Panc1 (cell line): ENCODE measurements at regions not wholly inside any gene's neighbourhood (a gene's known extent, or its start where the extent isn't known, plus 50 kb on each side); places are given as distances from the start of the nearest gene placed in this dataset.

Experiments used
- ATAC-seq: fragments of 200-7000 bp; cut with Tn5 transposase; 2 replicates; pipeline ENCODE4 v1.9.1; 2020; ENCODE audit warnings: mild to moderate bottlenecking, moderate library complexity
- BruUV-seq: library from RNA; stranded (reverse); fragments of 400-500 nt; replicated peaks from 2 replicates; lab custom pipeline; 2021; lab: Mats Ljungman, UMichigan
- CTCF ChIA-PET: fragments of 300-600 bp; sonication (Branson Sonifier 250); formaldehyde crosslinking; loops from one replicate; lab custom pipeline; 2022; ENCODE audit warnings: antibody characterized with exemption; lab: Charles Lee
- POLR2A ChIA-PET: fragments of 300-600 bp; sonication (Branson Sonifier 250); formaldehyde crosslinking; loops from one replicate; lab custom pipeline; 2022; ENCODE audit warnings: antibody characterized with exemption; lab: Charles Lee
- DNase-seq: peaks from one replicate; pipeline ENCODE4 v3.0.0-alpha.2; 2010; ENCODE audit warnings: low read depth, low spot score
- H3K27ac ChIP-seq: 2 replicates; pipeline ENCODE4 v1.5.1; 2011; ENCODE audit warnings: mild to moderate bottlenecking, low read length, inconsistent platforms
- H3K27me3 ChIP-seq: fragments of 200-500 bp; sonication (Bioruptor generic); 2 replicates; pipeline ENCODE4 v1.6.0; 2014; ENCODE audit warnings: low read length, inconsistent platforms; ENCODE audit not compliant: control insufficient read depth, insufficient read depth
- H3K36me3 ChIP-seq: fragments of 200-500 bp; sonication (Bioruptor generic); 2 replicates; pipeline ENCODE4 v1.5.1; 2014; ENCODE audit warnings: inconsistent platforms, mild to moderate bottlenecking, low read length, moderate library complexity; ENCODE audit not compliant: control insufficient read depth, insufficient read depth
- H3K4me1 ChIP-seq: 2 replicates; pipeline ENCODE4 v1.5.1; 2011; ENCODE audit warnings: inconsistent platforms, mild to moderate bottlenecking, low read length, moderate library complexity; ENCODE audit not compliant: control insufficient read depth, insufficient read depth
- H3K4me3 ChIP-seq, 2 experiments: 2 replicates each; pipeline ENCODE4 v1.5.1; 2011 to 2012; ENCODE audit warnings: low read depth in 2 of 2, low read length in 2 of 2, mild to moderate bottlenecking in 2 of 2, inconsistent platforms in 1 of 2, moderate library complexity in 1 of 2
- H3K9me3 ChIP-seq: fragments of 200-500 bp; sonication (Bioruptor generic); 2 replicates; pipeline ENCODE4 v1.5.1; 2014; ENCODE audit warnings: low read depth, mild to moderate bottlenecking, inconsistent platforms, low read length, moderate library complexity; ENCODE audit not compliant: control insufficient read depth, insufficient read depth
- CTCF ChIP-seq: fragments of 450-650 bp; IDR thresholded peaks from 2 replicates; pipeline ENCODE4 v1.5.1; 2017; ENCODE audit warnings: mild to moderate bottlenecking
- POLR2AphosphoS5 ChIP-seq: IDR thresholded peaks from 2 replicates; pipeline ENCODE4 v1.6.1; 2012; ENCODE audit warnings: mild to moderate bottlenecking, low read depth, low read length, moderate library complexity
- REST ChIP-seq, 2 experiments: IDR thresholded peaks; 2 replicates each; pipeline ENCODE4 v1.6.1; 2011 to 2012; ENCODE audit warnings: low read depth in 2 of 2, control low read depth in 1 of 2, low read length in 1 of 2, mild to moderate bottlenecking in 1 of 2, moderate library complexity in 1 of 2; ENCODE audit not compliant: insufficient read depth in 1 of 2
- SIN3A ChIP-seq: IDR thresholded peaks from 2 replicates; pipeline ENCODE4 v1.6.1; 2012; ENCODE audit warnings: low read depth, mild to moderate bottlenecking, low read length, moderate library complexity, borderline replicate concordance; ENCODE audit not compliant: insufficient read depth
- TCF7L2 ChIP-seq: IDR thresholded peaks from 2 replicates; pipeline ENCODE4 v1.6.1; 2011; ENCODE audit warnings: mild to moderate bottlenecking, low read depth, low read length, inconsistent platforms
- in situ Hi-C: cut with HindIII; loops from 2 replicates; pipeline ENCODE4 v1.10.0; 2016; ENCODE audit warnings: low sequenced_read_pairs, low pct_unique_long_range_greater_than_20kb
- intact Hi-C: fragments of 100-400 bp; cut with micrococcal nuclease; formaldehyde crosslinking; loops from one replicate; pipeline ENCODE4 v1.10.0; 2022; ENCODE audit not compliant: unreplicated experiment

- no peak overlapping the region for H3K27ac ChIP-seq
- CTCF ChIA-PET = no interaction called here
- no peaks in the 10 kb centered on the region for H3K36me3 ChIP-seq
- TF ChIP-seq SIN3A (no peak), TCF7L2 (no peak), CTCF (no peak), POLR2AphosphoS5 (no peak), REST (IDR thresholded peaks at IDR 0.05; ENCODE audit: insufficient read depth in 1 of 2, low read depth in 2 of 2, low read length in 1 of 2) (no peak)
- no peaks in the 10 kb centered on the region for H3K4me1 ChIP-seq
- ATAC-seq = no peak
- H3K4me3 ChIP-seq = no peak overlapping the region
- no peaks in the 10 kb centered on the region for H3K27me3 ChIP-seq
- no peak for DNase-seq
- in situ Hi-C loops (no loop called here), intact Hi-C loops (no loop called here)
- H3K9me3 ChIP-seq = no peaks in the 10 kb centered on the region
- POLR2A ChIA-PET = no interaction called here
- no TSS peak for BruUV-seq
Observed at GRCh38 chr19:28516415-28516872, 696.5 kb downstream of the UQCRFS1 start.

- POLR2A ChIA-PET = no interaction called here
- DNase-seq = no peak
- H3K4me3 ChIP-seq = no peak overlapping the region
- no peaks in the 10 kb centered on the region for H3K36me3 ChIP-seq
- intact Hi-C loops = no loop called here
- CTCF ChIA-PET = no interaction called here
- in situ Hi-C loops = no loop called here
- BruUV-seq = no TSS peak
- H3K27me3 ChIP-seq = no peaks in the 10 kb centered on the region
- H3K27ac ChIP-seq = no peak overlapping the region
- no peaks in the 10 kb centered on the region for H3K4me1 ChIP-seq
- TF ChIP-seq POLR2AphosphoS5 = no peak
- TF ChIP-seq TCF7L2 = no peak
- ATAC-seq = no peak
- no peaks in the 10 kb centered on the region for H3K9me3 ChIP-seq
Observed at GRCh38 chr19:28514166-28514565, 698.8 kb downstream of the UQCRFS1 start.

GRCh38 chr19:28511655-28512054 is 701.3 kb downstream of the UQCRFS1 start:
- Histone ChIP-seq H3K27ac (no peak overlapping the region), H3K36me3 (no peaks in the 10 kb centered on the region), H3K4me3 (no peak overlapping the region), H3K4me1 (no peaks in the 10 kb centered on the region), H3K27me3 (no peaks in the 10 kb centered on the region), H3K9me3 (no peaks in the 10 kb centered on the region)
- ChIA-PET CTCF (no interaction called here), POLR2A (no interaction called here)
- no peak for ATAC-seq
- in situ Hi-C loops = no loop called here
- no TSS peak for BruUV-seq
- intact Hi-C loops = no loop called here
- TF ChIP-seq TCF7L2 = no peak
- no peak for TF ChIP-seq CTCF
- no peak for TF ChIP-seq POLR2AphosphoS5
- TF ChIP-seq SIN3A = no peak
- no peak for TF ChIP-seq REST (IDR thresholded peaks at IDR 0.05; ENCODE audit: insufficient read depth in 1 of 2, low read depth in 2 of 2, low read length in 1 of 2)
- DNase-seq = no peak
